ENCODE measurements at regions not wholly inside any gene's neighbourhood (a gene's known extent, or its start where the extent isn't known, plus 50 kb on each side); places are given as distances from the start of the nearest gene placed in this dataset.
A peak's percentile ranks its signal among the peaks of the same experiment; 100 is the strongest.
"Not testable (repeated sequence)": the region's sequence is repeated elsewhere in the genome, so short reads cannot be mapped to it uniquely, and the experiment has no call there.

DNA sequence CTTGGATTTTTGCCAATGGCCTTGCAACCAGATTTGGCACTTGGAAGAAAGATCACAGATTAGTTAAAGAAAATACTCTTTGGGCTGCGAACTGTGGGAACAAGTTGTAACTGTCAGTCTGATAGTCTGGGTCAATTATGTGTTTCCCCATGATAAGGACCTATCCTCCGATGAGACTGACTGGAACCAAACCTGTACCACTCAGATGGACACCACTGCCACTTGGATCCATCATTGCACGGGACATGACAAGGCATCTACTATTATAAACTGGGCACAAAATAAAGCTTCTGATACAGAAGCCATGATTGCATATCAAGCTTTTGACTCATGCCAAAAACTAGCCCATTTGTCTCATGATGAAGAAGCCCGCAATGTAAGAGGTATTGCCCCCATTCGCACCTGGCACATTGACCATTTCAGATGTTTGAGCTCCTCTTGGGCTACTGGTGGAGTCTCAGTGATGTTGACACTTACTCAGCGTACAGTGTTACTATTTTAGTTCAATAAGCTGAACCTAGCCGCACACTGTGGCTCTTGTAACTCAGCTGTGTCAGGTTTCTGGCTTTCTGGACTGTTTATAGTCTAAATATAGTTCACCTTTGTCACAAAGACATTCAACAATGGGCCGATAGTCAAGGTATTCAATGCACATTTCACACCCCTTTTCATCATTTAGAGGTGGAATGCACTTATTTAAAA, 179.8 kb upstream of the RBBP8 start:
- no peak for DNase-seq

GRCh38 chr18:22764005-22764404, 169.1 kb upstream of the RBBP8 start:
- not testable (repeated sequence) for DNase-seq

GRCh38 chr18:22765896-22766295, 167.2 kb upstream of the RBBP8 start:
- DNase-seq, result no peak

GRCh38 chr18:22767653-22768052, 165.5 kb upstream of the RBBP8 start:
- no peak for DNase-seq

DNA sequence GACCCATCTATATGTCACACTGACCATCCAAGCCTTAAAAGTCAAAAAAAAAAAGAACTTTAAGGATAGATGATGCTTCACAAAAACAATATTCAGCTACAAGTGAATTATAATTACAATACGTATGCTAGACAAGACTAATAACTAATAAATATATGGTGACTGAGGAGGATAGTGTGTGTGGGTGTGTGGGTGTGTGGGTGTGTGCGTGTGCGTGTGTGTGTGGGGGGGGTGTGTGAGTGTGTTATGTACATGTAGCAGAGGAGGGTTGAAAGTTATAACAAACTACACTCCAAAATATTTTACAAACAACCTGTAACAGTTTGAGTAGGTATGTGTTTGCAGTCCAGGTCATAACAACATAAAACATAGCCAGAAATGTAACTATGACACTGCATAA, 159.2 kb upstream of the RBBP8 start:
- no peak for DNase-seq

DNA sequence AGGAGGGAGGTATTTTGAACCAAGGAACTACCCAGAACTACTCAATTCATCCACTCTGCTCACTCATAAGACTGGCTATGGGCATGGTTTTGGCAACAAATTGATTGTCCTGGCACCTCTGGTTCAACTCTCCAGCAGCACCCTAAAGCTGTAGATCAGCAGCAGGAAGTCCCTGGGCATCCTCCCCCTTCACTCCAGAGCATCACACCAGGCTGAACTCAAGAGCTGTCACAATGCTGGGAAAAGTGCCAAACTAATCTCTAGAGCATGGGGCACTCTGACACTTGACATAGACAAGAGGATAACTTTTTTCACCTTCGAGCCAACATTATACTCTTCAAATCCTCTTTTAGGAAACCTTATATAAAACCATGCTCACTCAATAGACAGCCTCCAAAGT, 154.1 kb upstream of the RBBP8 start:
- no peak for DNase-seq

DNA sequence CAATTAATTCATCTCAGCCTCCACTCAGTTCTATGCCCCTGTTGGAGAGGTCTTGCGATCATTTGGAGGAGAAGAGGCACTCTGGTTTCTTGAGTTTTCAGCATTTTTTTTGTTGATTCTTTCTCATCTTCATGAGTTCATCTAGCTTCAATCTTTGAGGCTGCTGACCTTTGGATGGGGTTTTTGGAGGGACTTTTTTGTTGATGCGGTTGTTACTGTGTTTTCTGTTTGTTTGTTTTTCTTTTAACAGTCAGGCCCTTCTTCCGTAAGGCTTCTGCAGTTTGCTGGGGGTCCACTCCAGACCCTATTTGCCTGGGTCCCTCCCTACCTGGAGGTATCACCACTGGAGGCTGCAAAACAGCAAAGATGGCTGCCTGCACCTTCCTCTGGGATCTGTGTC, 149.9 kb upstream of the RBBP8 start:
- no peak for DNase-seq

- DNase-seq, result no peak
Measured at GRCh38 chr18:22783662-22784076, 149.5 kb upstream of the RBBP8 start.

GRCh38 chr18:22789052-22789451, 144.1 kb upstream of the RBBP8 start:
- no peak for DNase-seq

- no peak for DNase-seq
Measured at GRCh38 chr18:22789600-22789999, 143.5 kb upstream of the RBBP8 start.

DNA sequence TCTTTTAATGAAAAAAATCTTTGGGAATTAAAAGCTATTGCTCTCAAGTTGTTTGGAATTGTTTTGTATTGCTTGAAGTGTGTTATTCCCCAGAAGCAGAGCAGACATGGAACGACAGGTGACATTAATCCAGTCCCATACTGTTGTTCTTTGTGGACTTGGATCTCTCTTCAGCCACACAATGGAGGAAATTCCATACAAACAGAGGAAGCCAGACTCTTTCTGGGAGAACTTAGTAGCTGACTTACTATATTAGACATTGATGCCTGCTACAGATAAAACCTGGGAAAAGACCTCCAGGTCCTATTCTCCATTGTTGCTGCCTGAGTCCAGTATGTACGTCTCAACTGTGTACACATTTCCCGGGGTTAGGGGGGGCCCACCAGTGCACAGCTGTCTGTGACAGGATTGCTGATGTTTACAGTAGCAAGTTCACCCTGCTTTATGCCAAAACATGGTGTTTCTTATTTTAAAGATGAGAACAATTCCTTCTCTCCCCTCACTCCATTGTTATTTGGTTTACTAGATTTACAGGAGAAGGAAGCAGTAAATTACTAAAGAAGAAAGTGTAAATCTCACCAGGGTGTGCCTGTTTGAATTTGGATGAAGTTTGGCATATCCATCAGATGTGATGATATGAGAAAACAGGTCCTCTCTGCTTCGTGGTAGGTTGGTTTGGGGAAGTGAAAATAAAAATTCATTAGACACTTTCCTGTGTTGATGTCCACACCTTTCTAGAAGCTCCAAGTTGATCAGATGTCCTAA, 142.4 kb upstream of the RBBP8 start:
- no peak for DNase-seq

DNA sequence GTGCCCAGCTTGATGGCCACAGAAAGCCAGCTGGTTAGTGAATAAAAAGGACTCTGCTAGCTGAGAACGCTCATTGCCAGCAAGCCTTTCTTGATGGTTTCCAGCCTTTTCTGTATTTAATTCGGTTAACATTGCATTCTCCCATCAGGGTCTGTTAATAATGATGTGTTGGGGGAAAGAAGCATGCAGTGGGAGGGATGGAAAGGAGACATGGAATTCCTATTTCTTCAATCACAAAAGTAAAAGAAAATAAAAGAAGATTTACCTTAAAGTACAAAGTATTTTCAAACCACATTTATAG, 141.9 kb upstream of the RBBP8 start:
- no peak for DNase-seq

- DNase-seq, result no peak
Measured at GRCh38 chr18:22796113-22796512, 137.0 kb upstream of the RBBP8 start.

GRCh38 chr18:22800551-22800951, 132.6 kb upstream of the RBBP8 start:
- DNase-seq, result no peak

DNA sequence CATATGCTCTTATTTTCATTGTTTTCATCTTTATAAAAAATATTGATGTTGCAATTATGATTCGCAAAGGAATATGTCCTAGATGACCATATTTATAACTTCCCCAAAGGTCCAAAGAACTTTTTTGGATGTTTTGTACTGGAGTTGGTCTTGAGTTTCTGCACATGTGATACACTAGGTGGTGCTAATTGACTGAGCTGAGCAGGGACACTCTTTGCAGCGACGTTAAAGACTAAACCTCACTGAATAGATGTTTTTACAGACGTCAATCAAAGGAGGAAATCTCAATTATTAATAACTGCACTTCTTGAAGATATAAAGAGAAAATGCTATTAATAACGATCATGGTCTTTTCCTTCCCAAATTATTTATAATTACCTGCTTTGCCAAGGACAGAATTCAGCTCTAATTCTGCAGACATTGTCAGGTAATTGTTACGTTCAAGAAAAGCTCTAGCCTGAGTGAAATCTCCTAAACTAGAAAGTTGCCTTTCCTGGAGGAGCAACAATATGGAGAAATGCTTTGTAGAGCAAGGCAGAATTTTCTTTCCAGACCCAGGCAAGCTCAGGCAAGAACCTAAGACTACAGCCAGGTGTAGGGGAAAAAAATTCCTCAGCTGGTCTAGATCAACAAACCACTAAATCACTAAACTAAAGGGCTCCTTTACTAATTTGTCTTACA, 119.3 kb upstream of the RBBP8 start:
- DNase-seq, result peak; percentile 18 to 41 (median 29)

GRCh38 chr18:22814329-22814703, 118.8 kb upstream of the RBBP8 start:
- no peak for DNase-seq

DNA sequence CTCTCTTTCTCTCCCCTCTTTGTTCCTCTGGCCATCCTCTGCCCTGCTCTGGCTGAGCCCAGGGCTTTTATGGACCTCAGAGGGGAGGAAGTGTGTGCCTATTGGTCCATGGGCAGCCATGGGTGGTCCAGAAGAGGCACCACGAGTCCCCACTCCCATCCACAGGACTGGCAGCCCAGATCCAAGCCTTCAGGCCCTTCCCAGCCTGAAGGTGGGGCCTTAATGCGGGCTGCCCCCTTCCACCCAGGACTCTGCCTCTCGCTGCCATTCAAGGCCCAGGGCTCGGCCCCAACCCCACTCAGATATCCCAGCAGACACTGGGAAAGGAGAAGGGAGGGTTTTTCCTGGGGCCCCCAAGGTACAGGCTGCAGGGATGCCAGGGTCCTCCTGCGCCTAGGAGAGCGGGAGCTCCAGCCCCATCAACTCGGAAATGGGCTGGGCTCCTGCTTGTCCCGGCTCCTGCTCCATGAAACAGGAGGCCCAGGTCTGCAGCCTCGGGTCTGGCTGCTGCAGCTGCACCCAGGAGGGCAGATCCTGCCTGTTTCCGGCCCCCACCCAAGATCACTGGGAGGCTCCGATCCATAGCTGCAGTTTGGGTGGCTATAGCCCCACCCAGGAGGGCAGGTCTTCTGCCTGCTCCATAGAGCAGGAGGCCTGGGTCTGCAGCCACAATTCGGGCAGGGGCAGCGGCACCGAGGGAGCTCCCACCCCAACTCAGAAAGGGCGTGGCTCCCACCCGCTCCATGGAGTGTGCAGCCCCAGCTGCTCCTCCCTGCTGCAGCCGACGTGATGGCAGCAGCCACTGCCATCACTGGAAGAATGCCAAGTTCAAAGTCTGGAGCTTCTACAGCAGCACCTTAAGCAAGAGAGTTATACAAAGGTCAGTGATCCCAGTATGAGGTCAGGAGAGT, 116.6 kb upstream of the RBBP8 start:
- no peak for DNase-seq

- DNase-seq, result no peak
Measured at GRCh38 chr18:22817844-22818243, 115.3 kb upstream of the RBBP8 start.

- DNase-seq, result peak in 1 of 3 donors; percentile 6
Measured at GRCh38 chr18:22822024-22822423, 111.1 kb upstream of the RBBP8 start.

- no peak for DNase-seq
Measured at GRCh38 chr18:22822841-22823508, 110.2 kb upstream of the RBBP8 start.

DNA sequence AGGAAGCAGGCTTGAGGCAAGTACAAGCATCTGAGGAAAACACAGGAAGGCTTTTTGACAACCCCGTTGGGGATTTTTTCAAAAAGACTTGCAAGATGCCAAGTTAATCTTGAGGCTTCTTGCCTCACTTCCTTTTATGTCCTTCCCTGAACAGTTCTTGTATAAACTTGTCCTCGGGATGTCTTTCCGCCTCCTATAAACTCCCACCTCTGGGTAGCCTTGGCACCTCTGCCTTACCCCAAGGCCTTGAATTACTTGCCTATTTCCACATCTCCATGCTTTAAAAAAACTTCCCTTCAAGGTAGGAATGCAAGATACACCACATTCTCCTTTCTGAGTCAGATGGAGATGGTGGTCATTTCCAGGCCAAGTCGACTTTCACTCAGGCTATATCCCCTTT, 106.4 kb upstream of the RBBP8 start:
- no peak for DNase-seq

DNA sequence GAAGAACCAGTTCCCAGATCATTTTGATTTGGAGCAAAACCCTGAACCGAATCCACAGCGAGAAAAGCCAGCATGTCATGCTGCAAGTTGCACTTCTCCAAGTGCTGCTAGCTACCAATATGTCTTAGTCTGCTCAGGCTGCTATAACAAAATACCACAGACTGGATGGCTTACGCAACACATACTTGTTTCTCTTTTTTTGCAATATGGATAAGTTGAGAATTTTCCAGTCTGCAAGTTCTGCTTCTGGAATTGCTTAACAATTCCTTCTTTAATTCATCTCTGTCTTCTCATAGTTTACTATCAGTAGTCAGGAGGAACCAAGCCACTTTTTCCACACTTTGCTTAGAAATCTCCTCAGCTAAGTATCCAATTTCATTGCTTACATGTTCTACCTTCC, 105.9 kb upstream of the RBBP8 start:
- peak; percentile 20 to 51 (median 50) for DNase-seq

DNA sequence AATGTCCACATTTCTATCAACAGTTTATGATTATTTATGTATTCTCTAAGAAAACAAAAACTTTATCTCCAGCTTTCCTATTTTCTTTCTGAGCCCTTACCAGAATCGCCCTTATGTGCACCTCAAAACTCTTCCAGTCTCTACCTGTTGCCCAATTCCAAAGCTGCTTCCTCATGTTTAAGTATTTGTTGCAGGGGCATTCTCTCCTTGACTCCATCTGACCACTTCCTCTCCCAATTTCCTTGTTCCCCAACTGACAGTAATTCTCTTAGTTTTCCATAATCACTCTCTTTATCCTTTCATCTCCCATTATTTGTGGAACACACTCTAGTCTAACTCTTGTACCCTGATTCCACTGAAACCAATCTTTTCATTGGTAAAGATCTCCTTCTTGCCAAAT, 105.4 kb upstream of the RBBP8 start:
- DNase-seq, result no peak
